ENCODE measurements at regions not wholly inside any gene's neighbourhood (a gene's known extent, or its start where the extent isn't known, plus 50 kb on each side); places are given as distances from the start of the nearest gene placed in this dataset.

GRCh38 chr5:120320626-120321025, 143.5 kb upstream of the PRR16 start:
- TF ChIP-seq POLR2A (IDR thresholded peaks at IDR 0.05), result no peak
- TF ChIP-seq CTCF (IDR thresholded peaks at IDR 0.05), result no peak
- TF ChIP-seq POLR2AphosphoS5 (IDR thresholded peaks at IDR 0.05), result no peak

All from sigmoid colon (tissue), 4 donors.